IPS-20b (cell line): ENCODE measurements at regions not wholly inside any gene's neighbourhood (a gene's known extent, or its start where the extent isn't known, plus 50 kb on each side); places are given as distances from the start of the nearest gene placed in this dataset.

Source experiments
- H3K27ac ChIP-seq: one replicate; pipeline ENCODE4 v1.5.1; 2013; ENCODE audit warnings: low read length
- H3K27me3 ChIP-seq: 2 replicates; pipeline ENCODE4 v1.6.1; 2013; ENCODE audit warnings: mild to moderate bottlenecking, low read length, inconsistent platforms; ENCODE audit not compliant: insufficient read depth
- H3K36me3 ChIP-seq: 2 replicates; pipeline ENCODE4 v1.6.1; 2013; ENCODE audit warnings: low read depth, mild to moderate bottlenecking, inconsistent platforms, low read length, moderate library complexity; ENCODE audit not compliant: insufficient read depth
- H3K4me1 ChIP-seq: 2 replicates; pipeline ENCODE4 v1.6.1; 2013; ENCODE audit warnings: mild to moderate bottlenecking, control low read depth, inconsistent platforms, low read length, moderate library complexity; ENCODE audit not compliant: insufficient read depth
- H3K4me3 ChIP-seq: 2 replicates; pipeline ENCODE4 v1.5.1; 2013; ENCODE audit warnings: mild to moderate bottlenecking, low read length, inconsistent platforms
- H3K9ac ChIP-seq: 2 replicates; pipeline ENCODE4 v1.6.1; 2013; ENCODE audit warnings: low read depth, mild to moderate bottlenecking, inconsistent platforms, low read length, moderate library complexity
- H3K9me3 ChIP-seq: 2 replicates; pipeline ENCODE4 v1.6.1; 2013; ENCODE audit warnings: mild to moderate bottlenecking, low read depth, low read length, inconsistent platforms; ENCODE audit not compliant: insufficient read depth

DNA sequence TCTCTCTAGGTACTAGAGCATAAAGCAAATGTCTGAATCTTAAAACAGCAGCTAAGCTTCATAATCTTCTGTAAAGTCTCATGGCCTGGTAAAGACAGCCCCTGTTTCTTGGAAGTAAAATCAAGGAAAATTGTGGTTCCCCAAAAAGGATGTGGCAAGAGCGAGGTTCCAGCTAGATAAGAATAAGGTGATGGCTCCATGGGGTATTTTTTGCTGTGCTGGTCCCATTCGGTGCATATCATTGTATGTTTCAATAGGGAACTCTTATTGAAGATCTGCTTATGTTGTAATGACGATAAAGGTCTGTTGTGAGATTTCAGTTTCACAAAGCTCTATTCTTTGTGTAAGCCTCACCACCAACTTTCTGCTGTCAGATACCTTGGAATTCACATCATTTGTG lies 316.9 kb upstream of the NOCT start:
- no peaks in the 10 kb centered on the region for H3K9me3 ChIP-seq
- H3K4me3 ChIP-seq = no peak overlapping the region
- H3K27ac ChIP-seq = no peak overlapping the region
- peaks cover 16% of the 10 kb centered on the region; the same call in 1 of the 2 replicates for H3K4me1 ChIP-seq
- H3K9ac ChIP-seq = no peak overlapping the region
- no peaks in the 10 kb centered on the region for H3K27me3 ChIP-seq
- H3K36me3 ChIP-seq = no peaks in the 10 kb centered on the region

DNA sequence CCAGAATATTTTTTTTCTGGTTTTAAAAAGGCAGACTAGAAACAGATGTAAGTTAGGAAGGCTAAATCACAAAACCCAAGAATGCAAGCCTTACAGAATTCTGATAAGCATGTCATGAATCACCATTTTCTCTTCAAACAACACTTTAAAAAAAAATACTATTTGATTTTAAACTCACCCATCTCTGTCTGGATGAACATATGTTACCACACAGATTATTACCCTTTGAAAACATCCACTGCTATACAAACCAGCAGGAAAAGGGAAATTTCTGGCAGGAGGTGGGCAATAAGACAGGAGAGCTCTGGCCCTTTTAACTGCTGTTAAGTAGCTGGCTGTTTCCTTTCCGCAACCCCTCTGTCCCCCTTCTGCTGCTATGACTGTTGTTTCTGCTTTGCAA lies 317.7 kb upstream of the NOCT start:
- H3K4me1 ChIP-seq = peaks cover 16% of the 10 kb centered on the region
- no peak overlapping the region for H3K27ac ChIP-seq
- H3K36me3 ChIP-seq = no peaks in the 10 kb centered on the region
- H3K4me3 ChIP-seq = no peak overlapping the region
- H3K9me3 ChIP-seq = no peaks in the 10 kb centered on the region
- H3K9ac ChIP-seq = no peak overlapping the region
- H3K27me3 ChIP-seq = no peaks in the 10 kb centered on the region

GRCh38 chr4:138696771-138697170 lies 318.8 kb upstream of the NOCT start:
- no peaks in the 10 kb centered on the region for H3K27me3 ChIP-seq
- H3K27ac ChIP-seq = no peak overlapping the region
- no peaks in the 10 kb centered on the region for H3K9me3 ChIP-seq
- peaks cover 16% of the 10 kb centered on the region for H3K4me1 ChIP-seq
- no peaks in the 10 kb centered on the region for H3K36me3 ChIP-seq
- H3K9ac ChIP-seq = no peak overlapping the region
- no peak overlapping the region for H3K4me3 ChIP-seq

DNA sequence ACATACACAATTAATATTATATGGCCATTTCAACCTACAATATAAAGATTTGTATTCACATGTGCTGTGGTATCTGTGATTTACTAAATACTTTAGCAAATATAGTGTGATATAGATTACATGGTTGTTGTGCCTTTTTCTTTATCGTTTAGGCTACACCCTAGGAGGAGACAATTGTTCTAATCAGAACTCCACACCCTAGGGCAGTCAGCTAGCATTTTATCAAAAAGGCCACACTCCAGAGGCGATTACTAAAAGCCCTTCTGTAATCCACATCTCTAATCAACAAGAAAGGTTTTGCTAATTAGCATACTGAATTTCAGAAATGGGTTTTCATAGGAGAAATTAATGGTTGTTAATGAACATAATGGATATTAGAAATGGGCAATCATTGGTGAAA lies 319.5 kb upstream of the NOCT start:
- peaks cover 16% of the 10 kb centered on the region for H3K4me1 ChIP-seq

GRCh38 chr4:138693526-138693925 lies 322.1 kb upstream of the NOCT start:
- H3K9ac ChIP-seq = no peak overlapping the region
- peaks cover 16% of the 10 kb centered on the region for H3K4me1 ChIP-seq
- no peak overlapping the region for H3K4me3 ChIP-seq
- H3K9me3 ChIP-seq = no peaks in the 10 kb centered on the region
- no peaks in the 10 kb centered on the region for H3K36me3 ChIP-seq
- H3K27me3 ChIP-seq = no peaks in the 10 kb centered on the region
- no peak overlapping the region for H3K27ac ChIP-seq

More for the DNA sequence above, 319.5 kb upstream of the NOCT start:
- no peaks in the 10 kb centered on the region for H3K36me3 ChIP-seq
- H3K27ac ChIP-seq = no peak overlapping the region
- no peak overlapping the region for H3K4me3 ChIP-seq
- H3K9me3 ChIP-seq = no peaks in the 10 kb centered on the region
- H3K9ac ChIP-seq = no peak overlapping the region
- H3K27me3 ChIP-seq = no peaks in the 10 kb centered on the region

DNA sequence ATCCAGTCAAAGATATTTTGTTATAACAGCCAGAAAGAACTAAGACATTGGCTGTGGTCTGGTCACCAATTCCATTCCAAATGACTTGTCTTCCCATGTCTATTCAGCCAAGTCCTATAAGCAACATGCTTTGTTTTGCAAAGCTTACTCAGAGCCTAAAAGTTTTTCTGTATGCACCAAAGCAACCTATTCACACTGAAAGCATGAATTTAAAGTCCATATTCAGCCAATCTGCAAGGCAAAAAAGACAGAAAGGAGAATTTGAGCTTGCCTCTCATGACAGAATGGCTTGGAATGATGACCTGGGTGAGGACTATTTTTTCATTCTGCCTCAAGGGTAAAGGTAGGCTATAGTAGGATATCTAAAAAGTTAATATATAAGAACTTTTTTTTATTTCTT lies 323.2 kb upstream of the NOCT start:
- Histone ChIP-seq H3K9me3 (no peaks in the 10 kb centered on the region), H3K4me3 (no peak overlapping the region), H3K27me3 (no peaks in the 10 kb centered on the region), H3K4me1 (peaks cover 10% of the 10 kb centered on the region), H3K36me3 (no peaks in the 10 kb centered on the region), H3K9ac (no peak overlapping the region), H3K27ac (no peak overlapping the region)

- H3K27me3 ChIP-seq = no peaks in the 10 kb centered on the region
- no peak overlapping the region for H3K4me3 ChIP-seq
- H3K9me3 ChIP-seq = no peaks in the 10 kb centered on the region
These were observed 326.0 kb upstream of the NOCT start for GRCh38 chr4:138689593-138689992.

DNA sequence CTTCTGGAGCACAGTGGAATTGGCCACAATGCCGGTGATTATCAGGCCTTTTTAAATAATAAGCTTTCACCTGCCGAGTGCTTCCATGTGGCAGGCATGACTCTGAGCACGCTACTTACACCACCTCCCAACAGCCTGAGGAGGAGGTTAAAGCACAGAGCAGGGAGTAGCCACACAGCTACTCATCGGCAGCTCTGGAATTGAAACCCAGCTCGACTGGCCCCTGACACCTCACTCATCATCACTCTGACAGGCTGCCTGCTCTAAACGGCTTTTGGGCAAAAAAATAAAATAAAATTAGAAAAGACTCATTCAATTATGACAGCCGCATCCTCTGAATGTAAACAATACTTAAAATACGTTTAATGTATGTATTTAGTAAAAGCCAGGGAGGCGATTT lies 326.4 kb upstream of the NOCT start:
- Histone ChIP-seq H3K36me3 (no peaks in the 10 kb centered on the region), H3K4me1 (no peaks in the 10 kb centered on the region; the same call in 1 of the 2 replicates), H3K27ac (no peak overlapping the region), H3K4me3 (no peak overlapping the region), H3K9me3 (no peaks in the 10 kb centered on the region), H3K27me3 (no peaks in the 10 kb centered on the region), H3K9ac (no peak overlapping the region)

More at GRCh38 chr4:138689593-138689992, 326.0 kb upstream of the NOCT start:
- no peak overlapping the region for H3K9ac ChIP-seq
- no peaks in the 10 kb centered on the region; the same call in 1 of the 2 replicates for H3K4me1 ChIP-seq
- no peaks in the 10 kb centered on the region for H3K36me3 ChIP-seq
- H3K27ac ChIP-seq = no peak overlapping the region

- no peaks in the 10 kb centered on the region for H3K27me3 ChIP-seq
- no peaks in the 10 kb centered on the region for H3K9me3 ChIP-seq
- no peaks in the 10 kb centered on the region for H3K36me3 ChIP-seq
- H3K4me3 ChIP-seq = no peak overlapping the region
- no peaks in the 10 kb centered on the region; the same call in 1 of the 2 replicates for H3K4me1 ChIP-seq
- no peak overlapping the region for H3K9ac ChIP-seq
- no peak overlapping the region for H3K27ac ChIP-seq
These were observed 327.0 kb upstream of the NOCT start for GRCh38 chr4:138688408-138689085.

GRCh38 chr4:138686106-138686835 lies 329.3 kb upstream of the NOCT start:
- Histone ChIP-seq H3K27me3 (no peaks in the 10 kb centered on the region), H3K4me1 (peaks cover 2% of the 10 kb centered on the region; the same call in 1 of the 2 replicates), H3K36me3 (no peaks in the 10 kb centered on the region), H3K27ac (no peak overlapping the region), H3K9me3 (no peaks in the 10 kb centered on the region), H3K9ac (no peak overlapping the region), H3K4me3 (no peak overlapping the region)

DNA sequence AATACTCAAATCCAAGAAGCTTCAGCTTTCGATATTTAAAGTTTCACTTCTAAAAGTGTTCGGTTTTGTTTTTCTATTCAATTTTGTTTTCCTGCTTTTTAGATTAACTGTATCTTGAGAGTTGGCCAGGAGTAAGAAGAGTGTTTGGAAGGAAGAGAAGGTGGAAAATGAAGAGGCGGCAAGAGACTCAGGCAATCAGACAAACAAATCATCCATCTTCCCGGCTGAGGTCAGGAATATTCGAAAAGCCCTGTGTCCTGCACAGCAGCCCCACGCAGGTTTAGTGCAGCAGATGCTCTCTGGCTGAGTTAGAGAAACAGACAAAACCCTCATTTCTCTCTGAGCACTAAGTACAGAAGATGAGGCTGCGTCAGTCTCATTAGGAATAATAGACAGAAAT lies 330.3 kb upstream of the NOCT start:
- H3K9me3 ChIP-seq = no peaks in the 10 kb centered on the region
- no peaks in the 10 kb centered on the region for H3K27me3 ChIP-seq
- H3K36me3 ChIP-seq = no peaks in the 10 kb centered on the region
- no peak overlapping the region for H3K27ac ChIP-seq
- no peak overlapping the region for H3K4me3 ChIP-seq
- peaks cover 6% of the 10 kb centered on the region for H3K4me1 ChIP-seq
- H3K9ac ChIP-seq = no peak overlapping the region

GRCh38 chr4:138680989-138681604 lies 334.5 kb upstream of the NOCT start:
- Histone ChIP-seq H3K9me3 (no peaks in the 10 kb centered on the region), H3K36me3 (no peaks in the 10 kb centered on the region), H3K27me3 (no peaks in the 10 kb centered on the region), H3K9ac (no peak overlapping the region), H3K27ac (no peak overlapping the region), H3K4me3 (no peak overlapping the region), H3K4me1 (peaks cover 10% of the 10 kb centered on the region)
